Fibroblast of lung (primary cell): ENCODE measurements at regions not wholly inside any gene's neighbourhood (a gene's known extent, or its start where the extent isn't known, plus 50 kb on each side); places are given as distances from the start of the nearest gene placed in this dataset.

Experiments used
- EZH2 ChIP-seq: IDR thresholded peaks from 2 replicates; pipeline ENCODE4 v1.5.1; 2012; ENCODE audit warnings: low read length, control low read depth, mild to moderate bottlenecking; ENCODE audit errors: missing control alignments
- TF ChIP-seq, protein P1 (sequence below), 2 donors: IDR thresholded peaks in 1 of 2; conservative IDR thresholded peaks in 1 of 2; 1 replicate in 1 of 2; 2 replicates in 1 of 2; pipeline ENCODE4 v1.5.1; 2011 to 2012; ENCODE audit warnings: low read length in 2 of 2, control low read depth in 1 of 2, inconsistent platforms in 1 of 2, low read depth in 1 of 2, mild to moderate bottlenecking in 1 of 2

GRCh38 chr9:103798620-103799019 is 295.5 kb upstream of the SMC2 start:
- TF ChIP-seq, protein P1, sequence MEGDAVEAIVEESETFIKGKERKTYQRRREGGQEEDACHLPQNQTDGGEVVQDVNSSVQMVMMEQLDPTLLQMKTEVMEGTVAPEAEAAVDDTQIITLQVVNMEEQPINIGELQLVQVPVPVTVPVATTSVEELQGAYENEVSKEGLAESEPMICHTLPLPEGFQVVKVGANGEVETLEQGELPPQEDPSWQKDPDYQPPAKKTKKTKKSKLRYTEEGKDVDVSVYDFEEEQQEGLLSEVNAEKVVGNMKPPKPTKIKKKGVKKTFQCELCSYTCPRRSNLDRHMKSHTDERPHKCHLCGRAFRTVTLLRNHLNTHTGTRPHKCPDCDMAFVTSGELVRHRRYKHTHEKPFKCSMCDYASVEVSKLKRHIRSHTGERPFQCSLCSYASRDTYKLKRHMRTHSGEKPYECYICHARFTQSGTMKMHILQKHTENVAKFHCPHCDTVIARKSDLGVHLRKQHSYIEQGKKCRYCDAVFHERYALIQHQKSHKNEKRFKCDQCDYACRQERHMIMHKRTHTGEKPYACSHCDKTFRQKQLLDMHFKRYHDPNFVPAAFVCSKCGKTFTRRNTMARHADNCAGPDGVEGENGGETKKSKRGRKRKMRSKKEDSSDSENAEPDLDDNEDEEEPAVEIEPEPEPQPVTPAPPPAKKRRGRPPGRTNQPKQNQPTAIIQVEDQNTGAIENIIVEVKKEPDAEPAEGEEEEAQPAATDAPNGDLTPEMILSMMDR (conservative IDR thresholded peaks at IDR 0.05 in 1 of 2, IDR thresholded peaks at IDR 0.05 in 1 of 2; ENCODE audit: low read depth in 1 of 2, low read length in 2 of 2), result no peak
- TF ChIP-seq EZH2, result no peak
